HCT116 (cell line): ENCODE measurements at regions not wholly inside any gene's neighbourhood (a gene's known extent, or its start where the extent isn't known, plus 50 kb on each side); places are given as distances from the start of the nearest gene placed in this dataset.

Experiments
- ATAC-seq: fragments of 200-7000 bp; cut with Tn5 transposase; 2 replicates; pipeline ENCODE4 v1.9.1; 2020; ENCODE audit warnings: mild to moderate bottlenecking, moderate library complexity
- BruUV-seq: library from RNA; stranded (reverse); fragments of 400-500 nt; replicated peaks from 2 replicates; lab custom pipeline; 2021; lab: Mats Ljungman, UMichigan
- CTCF ChIA-PET: fragments of 300-600 bp; sonication (Branson Sonifier 250); formaldehyde crosslinking; loops from one replicate; lab custom pipeline; 2021; ENCODE audit warnings: antibody characterized with exemption; lab: Charles Lee
- POLR2A ChIA-PET: fragments of 300-600, 350-600 bp; sonication (Branson Sonifier 250); formaldehyde crosslinking; loops from one replicate; lab custom pipeline; 2021; ENCODE audit warnings: antibody characterized with exemption; lab: Charles Lee
- RAD21 ChIA-PET, 2 experiments: fragments of 300-600 bp; sonication (Branson Sonifier 250); formaldehyde crosslinking; loops; one replicate each; lab custom pipeline; 2023; ENCODE audit warnings: low total read pairs in 2 of 2; ENCODE audit not compliant: uncharacterized antibody in 2 of 2, unreplicated experiment in 2 of 2, low non-redundant PET in 1 of 2; lab: Charles Lee
- DNase-seq: peaks from one replicate; pipeline ENCODE4 v3.0.0-alpha.2; 2010; ENCODE audit warnings: low read depth, low spot score
- H2AFZ ChIP-seq: fragments of 200-600 bp; shearing (Covaris generic), sonication (generic); 2 replicates; pipeline ENCODE4 v1.6.1; 2017; ENCODE audit warnings: low read depth, mixed run types, mixed read lengths, antibody characterized with exemption, low read length; ENCODE audit not compliant: poor library complexity, severe bottlenecking
- H3K27ac ChIP-seq: 2 replicates; pipeline ENCODE4 v1.5.1; 2012; ENCODE audit warnings: low read depth, low read length
- H3K27me3 ChIP-seq: fragments of 200-600 bp; sonication (generic); 2 replicates; pipeline ENCODE4 v1.6.1; 2016; ENCODE audit warnings: mixed run types, low read length, mixed read lengths; ENCODE audit not compliant: insufficient read depth
- H3K36me3 ChIP-seq, 2 experiments: fragments of 200-500 bp in 1 of 2; fragments of 200-600 bp in 1 of 2; sonication (Bioruptor generic) in 1 of 2; sonication (generic) in 1 of 2; 2 replicates each; pipeline versions ENCODE4 v1.5.1 to v1.6.1; 2014 to 2016; ENCODE audit warnings: low read length in 2 of 2, inconsistent platforms in 1 of 2, mixed read lengths in 1 of 2, mixed run types in 1 of 2; ENCODE audit not compliant: insufficient read depth in 2 of 2, control insufficient read depth in 1 of 2
- H3K4me1 ChIP-seq, 2 experiments: fragments of 200-600 bp in 1 of 2; sonication (generic) in 1 of 2; 2 replicates each; pipeline versions ENCODE4 v1.5.1 to v1.6.1; 2012 to 2017; ENCODE audit warnings: low read length in 2 of 2, inconsistent platforms in 1 of 2, mild to moderate bottlenecking in 1 of 2, mixed read lengths in 1 of 2, mixed run types in 1 of 2, moderate library complexity in 1 of 2; ENCODE audit not compliant: insufficient read depth in 2 of 2, control insufficient read depth in 1 of 2
- H3K4me2 ChIP-seq: fragments of 200-600 bp; sonication (generic); 2 replicates; pipeline ENCODE4 v1.6.1; 2017; ENCODE audit warnings: mixed run types, low read length, mixed read lengths
- H3K4me3 ChIP-seq, 2 experiments: fragments of 200-600 bp in 1 of 2; sonication (generic) in 1 of 2; replicated peaks in 1 of 2; 2 replicates each; pipeline ENCODE4 v1.5.1; 2011 to 2016; ENCODE audit warnings: low read length in 2 of 2, control low read depth in 1 of 2, low read depth in 1 of 2, mild to moderate bottlenecking in 1 of 2, mixed read lengths in 1 of 2, mixed run types in 1 of 2
- H3K79me2 ChIP-seq: fragments of 200-600 bp; sonication (generic); 2 replicates; pipeline ENCODE4 v1.6.1; 2017; ENCODE audit warnings: mild to moderate bottlenecking, mixed run types, low read length, moderate library complexity, mixed read lengths; ENCODE audit not compliant: insufficient read depth
- H3K9ac ChIP-seq: fragments of 200-600 bp; sonication (generic); 2 replicates; pipeline ENCODE4 v1.6.1; 2016; ENCODE audit warnings: low read length, mixed read lengths
- H3K9me2 ChIP-seq: fragments of 200-600 bp; sonication (generic), shearing (Covaris generic); 2 replicates; pipeline ENCODE4 v1.6.1; 2017; ENCODE audit warnings: mixed run types, mild to moderate bottlenecking, moderate library complexity; ENCODE audit not compliant: insufficient read depth
- H3K9me3 ChIP-seq, 2 experiments: fragments of 200-500 bp in 1 of 2; fragments of 200-600 bp in 1 of 2; sonication (Bioruptor generic) in 1 of 2; sonication (generic) in 1 of 2; 2 replicates each; pipeline ENCODE4 v1.6.1; 2014 to 2017; ENCODE audit warnings: low read length in 2 of 2, mixed read lengths in 2 of 2, inconsistent platforms in 1 of 2, low read depth in 1 of 2, mild to moderate bottlenecking in 1 of 2, mixed run types in 1 of 2, moderate library complexity in 1 of 2; ENCODE audit not compliant: control insufficient read depth in 1 of 2, insufficient read depth in 1 of 2
- H4K20me1 ChIP-seq: fragments of 200-600 bp; sonication (generic), shearing (Covaris generic); 2 replicates; pipeline ENCODE4 v1.6.1; 2017; ENCODE audit warnings: mixed run types, mild to moderate bottlenecking, moderate library complexity; ENCODE audit not compliant: insufficient read depth
- CBX3 ChIP-seq: IDR thresholded peaks from 2 replicates; pipeline ENCODE4 v1.6.1; 2012; ENCODE audit warnings: low read depth
- CEBPB ChIP-seq: IDR thresholded peaks from 2 replicates; pipeline ENCODE4 v1.6.1; 2012; ENCODE audit warnings: low read depth
- ELF1 ChIP-seq: IDR thresholded peaks from 2 replicates; pipeline ENCODE4 v1.6.1; 2012; ENCODE audit warnings: low read depth, borderline replicate concordance
- EZH2 ChIP-seq: fragments of 200-600 bp; sonication (generic); IDR thresholded peaks from 2 replicates; pipeline ENCODE4 v1.6.1; 2017; ENCODE audit warnings: antibody characterized with exemption, mixed run types
- EZH2phosphoT487 ChIP-seq: fragments of 200-600 bp; IDR thresholded peaks from 2 replicates; pipeline ENCODE4 v1.6.1; 2018; ENCODE audit warnings: antibody characterized with exemption, borderline replicate concordance
- RAD21 ChIP-seq: IDR thresholded peaks from 2 replicates; pipeline ENCODE4 v1.6.1; 2012; ENCODE audit warnings: low read depth, mild to moderate bottlenecking
- YY1 ChIP-seq: IDR thresholded peaks from 2 replicates; pipeline ENCODE4 v1.6.1; 2011; ENCODE audit warnings: low read length, low read depth, moderate library complexity, mild to moderate bottlenecking; ENCODE audit not compliant: insufficient replicate concordance; ENCODE audit errors: extremely low read depth
- ZFX ChIP-seq: fragments of 450-650 bp; IDR thresholded peaks from 2 replicates; pipeline ENCODE4 v1.6.1; 2017
- intact Hi-C: fragments of 100-400 bp; cut with micrococcal nuclease; formaldehyde crosslinking; loops from 2 replicates; pipeline ENCODE4 v1.10.0; 2022
- TF ChIP-seq, protein P1 (sequence below): IDR thresholded peaks from 2 replicates; pipeline ENCODE4 v1.6.1; 2011; ENCODE audit warnings: mild to moderate bottlenecking, low read length, moderate library complexity; ENCODE audit not compliant: insufficient replicate concordance; ENCODE audit errors: extremely low read depth

DNA sequence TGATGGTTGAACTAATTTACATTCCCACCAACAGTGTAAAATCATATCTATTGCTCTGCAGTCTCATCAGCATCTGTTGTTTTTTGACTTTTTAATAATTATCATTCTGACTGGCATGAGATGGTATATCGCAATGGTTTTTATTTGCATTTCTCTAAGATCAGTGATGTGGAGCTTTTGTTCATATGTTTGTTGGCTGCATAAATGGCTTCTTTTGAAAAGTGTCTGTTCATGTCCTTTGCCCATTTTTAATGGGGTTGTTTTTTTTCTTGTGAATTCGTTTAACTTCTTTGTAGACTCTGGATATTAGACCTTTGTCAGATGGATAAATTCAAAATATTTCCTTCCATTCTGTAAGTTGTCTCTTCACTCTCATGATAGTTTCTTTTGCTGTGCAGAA, 115.2 kb upstream of the CDH12 start:
- TF ChIP-seq CEBPB (no peak), ELF1 (no peak), EZH2 (no peak)
- TF ChIP-seq, protein P1, sequence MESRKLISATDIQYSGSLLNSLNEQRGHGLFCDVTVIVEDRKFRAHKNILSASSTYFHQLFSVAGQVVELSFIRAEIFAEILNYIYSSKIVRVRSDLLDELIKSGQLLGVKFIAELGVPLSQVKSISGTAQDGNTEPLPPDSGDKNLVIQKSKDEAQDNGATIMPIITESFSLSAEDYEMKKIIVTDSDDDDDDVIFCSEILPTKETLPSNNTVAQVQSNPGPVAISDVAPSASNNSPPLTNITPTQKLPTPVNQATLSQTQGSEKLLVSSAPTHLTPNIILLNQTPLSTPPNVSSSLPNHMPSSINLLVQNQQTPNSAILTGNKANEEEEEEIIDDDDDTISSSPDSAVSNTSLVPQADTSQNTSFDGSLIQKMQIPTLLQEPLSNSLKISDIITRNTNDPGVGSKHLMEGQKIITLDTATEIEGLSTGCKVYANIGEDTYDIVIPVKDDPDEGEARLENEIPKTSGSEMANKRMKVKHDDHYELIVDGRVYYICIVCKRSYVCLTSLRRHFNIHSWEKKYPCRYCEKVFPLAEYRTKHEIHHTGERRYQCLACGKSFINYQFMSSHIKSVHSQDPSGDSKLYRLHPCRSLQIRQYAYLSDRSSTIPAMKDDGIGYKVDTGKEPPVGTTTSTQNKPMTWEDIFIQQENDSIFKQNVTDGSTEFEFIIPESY: no peak
- RAD21 ChIA-PET: no interaction called here

DNA sequence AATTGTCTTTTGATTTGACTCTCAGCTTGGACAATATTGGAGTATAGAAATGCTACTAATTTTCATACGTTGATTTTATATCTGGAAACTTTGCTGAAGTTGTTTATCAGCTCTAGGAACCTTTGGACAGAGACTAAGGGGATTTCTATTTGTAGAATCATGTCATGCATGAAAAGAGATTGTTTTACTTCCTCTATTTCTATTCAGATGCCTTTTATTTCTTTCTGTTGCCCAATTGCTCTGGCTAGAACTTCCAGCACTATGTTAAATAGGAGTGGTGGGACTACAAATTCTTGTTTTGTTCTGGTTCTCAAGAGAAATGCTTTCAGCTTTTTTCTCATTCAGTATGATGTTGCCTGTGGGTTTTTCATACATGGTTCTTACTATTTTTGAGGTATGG, 112.8 kb upstream of the CDH12 start:
- no peak for ATAC-seq
- Histone ChIP-seq H3K27ac (no peak overlapping the region), H3K27me3 (no peaks in the 10 kb centered on the region), H3K36me3 (no peaks in the 10 kb centered on the region), H2AFZ (no peak overlapping the region), H3K4me3 (no peak overlapping the region), H3K9me3 (peaks cover 31 to 32% of the 10 kb centered on the region in 2 experiments; a peak in 2 of 4 replicates), H3K4me2 (no peak overlapping the region), H3K9me2 (no peaks in the 10 kb centered on the region), H3K9ac (no peak overlapping the region), H3K79me2 (no peaks in the 10 kb centered on the region), H3K4me1 (no peaks in the 10 kb centered on the region), H4K20me1 (no peaks in the 10 kb centered on the region)
- DNase-seq: no peak
- BruUV-seq: no TSS peak
- CTCF ChIA-PET: no interaction called here
- TF ChIP-seq CEBPB (no peak), RAD21 (no peak), EZH2phosphoT487 (no peak), CBX3 (no peak), ZFX (no peak), EZH2 (no peak), YY1 (no peak)
- intact Hi-C loops: no loop called here
- POLR2A ChIA-PET: no interaction called here
- RAD21 ChIA-PET: no interaction called here

More for the DNA sequence above, 115.2 kb upstream of the CDH12 start:
- Histone ChIP-seq H3K4me1 (no peaks in the 10 kb centered on the region), H3K36me3 (no peaks in the 10 kb centered on the region), H3K79me2 (no peaks in the 10 kb centered on the region), H3K4me2 (no peak overlapping the region), H3K9me2 (no peaks in the 10 kb centered on the region), H3K27me3 (no peaks in the 10 kb centered on the region), H2AFZ (no peak overlapping the region), H3K9ac (no peak overlapping the region), H3K27ac (no peak overlapping the region), H3K9me3 (peaks cover 22 to 26% of the 10 kb centered on the region in 2 experiments; a peak in 2 of 4 replicates), H4K20me1 (no peaks in the 10 kb centered on the region), H3K4me3 (no peak overlapping the region)
- DNase-seq: no peak
- intact Hi-C loops: no loop called here
- ATAC-seq: no peak
- POLR2A ChIA-PET: no interaction called here
- no TSS peak for BruUV-seq
- CTCF ChIA-PET: no interaction called here
